GM13976 (cell line): ENCODE measurements at regions not wholly inside any gene's neighbourhood (a gene's known extent, or its start where the extent isn't known, plus 50 kb on each side); places are given as distances from the start of the nearest gene placed in this dataset.

Experiments used
- DNase-seq: peaks from one replicate; pipeline ENCODE4 v3.0.0; 2012; ENCODE audit warnings: low spot score
- CTCF ChIP-seq: IDR thresholded peaks from 2 replicates; pipeline ENCODE4 v1.5.1; 2012; ENCODE audit warnings: borderline replicate concordance, mild to moderate bottlenecking; ENCODE audit not compliant: insufficient read depth; ENCODE audit errors: extremely low read depth, missing control alignments, control extremely low read depth
- in situ Hi-C: fragments of 300-500 bp; cut with MboI; formaldehyde crosslinking; loops from one replicate; pipeline ENCODE4 v1.12.0; 2022; ENCODE audit warnings: low sequenced_read_pairs, mixed read lengths, inconsistent platforms; ENCODE audit not compliant: unreplicated experiment

DNA sequence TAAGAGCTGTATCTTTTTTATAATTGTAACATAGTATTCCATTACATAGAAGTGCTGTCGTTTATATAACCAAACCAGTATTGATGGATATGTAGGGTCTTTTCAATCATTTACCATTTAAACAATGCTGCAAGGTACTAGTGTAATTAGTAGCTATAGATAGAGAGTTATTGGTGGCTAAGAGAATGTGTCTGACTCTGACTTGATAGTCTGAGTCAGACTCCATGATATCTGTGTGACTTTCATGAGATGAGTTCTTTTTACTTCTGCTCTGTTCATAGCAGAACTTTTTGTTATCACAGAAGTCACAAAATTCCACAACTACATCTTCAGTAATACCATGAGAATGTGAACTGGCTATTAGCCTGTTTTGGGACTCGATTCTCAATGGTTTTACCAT is 150.6 kb downstream of the FHIP1A start:
- no peak for TF ChIP-seq CTCF
- in situ Hi-C loops = no loop called here
- DNase-seq = no peak

DNA sequence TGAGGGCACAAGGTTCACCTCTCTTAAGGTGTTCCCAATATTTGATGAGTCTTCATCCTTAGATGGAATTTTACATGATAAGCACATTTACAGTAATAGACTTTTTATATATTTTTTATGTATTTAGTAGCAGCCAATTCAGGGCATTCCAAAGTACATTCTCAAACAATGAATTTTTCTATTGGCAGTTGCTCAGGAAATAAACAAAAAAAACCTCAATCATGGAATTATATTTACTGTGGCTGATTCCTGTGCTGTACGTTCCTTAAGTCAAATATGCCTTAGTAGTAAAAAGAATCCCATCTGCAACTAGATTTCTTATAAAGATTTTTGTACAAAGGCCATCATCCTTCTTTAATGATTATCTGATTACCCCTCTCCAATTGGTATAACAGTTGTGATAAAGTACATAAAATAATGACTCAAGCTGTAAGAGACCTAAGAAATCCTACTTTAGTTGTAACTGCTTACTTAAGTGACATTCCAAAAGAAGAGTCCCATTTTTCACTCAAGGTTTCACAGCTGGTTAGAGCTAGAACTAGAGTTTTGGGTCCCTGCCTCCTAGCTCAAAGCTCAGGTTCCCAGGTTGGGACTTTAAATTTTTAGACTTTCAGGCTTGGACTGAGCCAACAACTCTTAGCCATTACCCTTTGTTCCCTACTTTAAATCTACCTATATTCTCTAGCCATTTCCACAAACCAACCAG is 152.7 kb downstream of the FHIP1A start:
- TF ChIP-seq CTCF = no peak
- no peak for DNase-seq
- in situ Hi-C loops = no loop called here

GRCh38 chr4:151563194-151563593 is 154.2 kb downstream of the FHIP1A start:
- in situ Hi-C loops = no loop called here
- no peak for DNase-seq
- TF ChIP-seq CTCF = no peak

GRCh38 chr4:151564321-151564720 is 155.3 kb downstream of the FHIP1A start:
- no peak for TF ChIP-seq CTCF
- in situ Hi-C loops = no loop called here
- no peak for DNase-seq

DNA sequence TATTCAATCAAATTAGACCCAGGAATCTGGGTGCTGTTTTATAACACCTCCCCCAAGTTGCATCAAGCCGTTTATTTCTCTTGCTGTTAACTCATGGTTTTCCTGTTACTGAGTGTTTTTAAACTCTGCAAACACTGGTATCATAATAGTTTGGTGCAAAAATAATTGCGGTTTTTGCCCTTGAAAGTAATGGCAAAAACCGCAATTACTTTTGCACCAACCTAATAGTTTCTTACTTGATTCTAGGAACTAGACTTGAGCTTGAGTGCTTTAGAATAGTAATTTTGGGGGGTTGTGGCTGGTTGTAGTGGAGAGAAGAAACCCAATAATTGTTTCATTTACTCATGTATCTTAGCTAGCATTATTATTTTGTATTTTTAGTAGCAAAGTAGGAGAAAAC is 156.6 kb downstream of the FHIP1A start:
- DNase-seq = no peak
- TF ChIP-seq CTCF = no peak
- in situ Hi-C loops = no loop called here

- TF ChIP-seq CTCF = no peak
- DNase-seq = no peak
- in situ Hi-C loops = no loop called here
Observed at GRCh38 chr4:151566053-151566452, 157.1 kb downstream of the FHIP1A start.
